ENCODE measurements at regions not wholly inside any gene's neighbourhood (a gene's known extent, or its start where the extent isn't known, plus 50 kb on each side); places are given as distances from the start of the nearest gene placed in this dataset.
A peak's percentile ranks its signal among the peaks of the same experiment; 100 is the strongest.

DNA sequence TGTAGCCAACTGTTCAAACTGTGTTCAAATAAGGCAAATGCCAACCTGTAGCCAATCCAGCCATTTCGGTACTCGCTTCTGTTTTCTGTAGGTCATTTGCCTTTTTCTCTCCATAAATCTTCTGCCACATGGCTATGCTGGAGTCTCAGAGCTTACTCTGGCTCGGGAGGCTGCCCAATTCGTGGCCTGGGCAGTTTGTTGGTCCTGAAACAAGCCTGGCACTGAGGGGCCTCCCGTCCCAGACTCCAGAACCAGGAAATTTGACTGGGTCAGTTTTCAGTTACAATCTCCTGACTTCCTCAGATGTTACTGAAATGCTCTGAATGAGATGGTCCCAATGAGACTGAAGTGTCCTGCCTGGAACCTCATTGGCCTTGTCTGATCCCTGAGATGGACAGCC lies 120.8 kb upstream of the NPAS2 start:
- TF ChIP-seq, protein P1, sequence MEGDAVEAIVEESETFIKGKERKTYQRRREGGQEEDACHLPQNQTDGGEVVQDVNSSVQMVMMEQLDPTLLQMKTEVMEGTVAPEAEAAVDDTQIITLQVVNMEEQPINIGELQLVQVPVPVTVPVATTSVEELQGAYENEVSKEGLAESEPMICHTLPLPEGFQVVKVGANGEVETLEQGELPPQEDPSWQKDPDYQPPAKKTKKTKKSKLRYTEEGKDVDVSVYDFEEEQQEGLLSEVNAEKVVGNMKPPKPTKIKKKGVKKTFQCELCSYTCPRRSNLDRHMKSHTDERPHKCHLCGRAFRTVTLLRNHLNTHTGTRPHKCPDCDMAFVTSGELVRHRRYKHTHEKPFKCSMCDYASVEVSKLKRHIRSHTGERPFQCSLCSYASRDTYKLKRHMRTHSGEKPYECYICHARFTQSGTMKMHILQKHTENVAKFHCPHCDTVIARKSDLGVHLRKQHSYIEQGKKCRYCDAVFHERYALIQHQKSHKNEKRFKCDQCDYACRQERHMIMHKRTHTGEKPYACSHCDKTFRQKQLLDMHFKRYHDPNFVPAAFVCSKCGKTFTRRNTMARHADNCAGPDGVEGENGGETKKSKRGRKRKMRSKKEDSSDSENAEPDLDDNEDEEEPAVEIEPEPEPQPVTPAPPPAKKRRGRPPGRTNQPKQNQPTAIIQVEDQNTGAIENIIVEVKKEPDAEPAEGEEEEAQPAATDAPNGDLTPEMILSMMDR (IDR thresholded peaks at IDR 0.05; ENCODE audit: unreplicated experiment): no peak
- Mint-ChIP-seq H3K27me3 (ENCODE audit: unreplicated experiment) (peaks cover 18% of the 10 kb centered on the region), H3K27ac (ENCODE audit: unreplicated experiment) (no peak overlapping the region), H3K36me3 (ENCODE audit: insufficient read depth, unreplicated experiment) (no peaks in the 10 kb centered on the region), H3K9me3 (ENCODE audit: low read depth, unreplicated experiment) (peaks cover 11% of the 10 kb centered on the region), H3K4me3 (ENCODE audit: low read depth, unreplicated experiment) (no peak overlapping the region), H3K4me1 (ENCODE audit: low read depth, unreplicated experiment) (no peaks in the 10 kb centered on the region)
- intact Hi-C loops (cut with micrococcal nuclease; ENCODE audit: unreplicated experiment): no loop called here
- CTCF ChIA-PET: no interaction called here
- BruUV-seq (replicated peaks): no TSS peak
- DNase-seq: no peak

DNA sequence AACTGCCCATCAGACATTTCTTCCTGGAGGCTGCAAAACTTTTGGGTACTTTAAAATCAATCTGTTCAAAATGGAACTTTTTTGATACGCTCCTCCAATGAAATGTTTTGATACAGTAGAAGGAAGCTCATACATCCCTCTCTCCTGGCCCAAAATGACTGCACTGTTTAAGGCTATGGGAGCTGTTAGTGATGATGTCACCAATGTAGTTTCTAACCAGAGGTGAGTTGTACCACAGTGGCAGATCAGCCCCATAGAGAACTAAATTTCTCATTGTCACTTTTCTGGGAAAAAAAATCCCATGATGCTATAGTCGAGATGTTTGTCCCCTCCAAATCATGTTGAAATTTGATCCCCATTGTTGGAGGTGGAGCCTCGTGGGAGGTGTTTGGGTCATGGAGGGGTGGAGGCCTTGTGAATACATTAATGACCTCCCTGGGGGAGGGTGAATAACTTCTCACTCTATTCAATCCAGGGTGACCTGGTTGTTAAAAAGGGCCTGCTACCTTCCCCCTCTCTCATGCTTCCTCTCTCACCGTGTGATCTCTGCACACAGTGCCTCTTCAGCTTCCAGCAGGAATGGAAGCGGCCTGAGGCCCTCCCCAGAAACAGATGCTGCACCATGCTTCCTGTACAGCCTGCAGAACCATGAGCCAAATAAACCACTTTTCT lies 117.4 kb upstream of the NPAS2 start:
- H3K27ac Mint-ChIP-seq (ENCODE audit: unreplicated experiment): no peak overlapping the region
- TF ChIP-seq, protein P1 (IDR thresholded peaks at IDR 0.05; ENCODE audit: unreplicated experiment): no peak

DNA sequence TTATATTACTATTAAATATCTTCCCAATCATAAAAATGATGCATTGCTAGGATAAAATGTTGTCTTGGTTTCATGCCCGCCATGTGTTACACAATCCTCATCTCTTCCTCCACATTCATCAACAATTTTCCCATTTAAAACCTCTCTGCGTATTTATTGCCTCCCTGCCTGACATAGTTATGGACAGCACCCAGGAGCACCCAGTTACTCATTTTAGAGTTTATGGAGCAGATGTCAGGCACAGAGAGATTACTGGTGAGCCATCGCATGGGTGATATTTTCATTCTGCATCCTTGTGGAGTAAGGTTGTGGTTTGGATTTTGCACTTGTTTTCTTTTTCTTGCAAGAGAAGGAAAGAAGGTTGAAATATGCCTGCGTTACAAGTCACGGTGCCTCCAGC lies 116.7 kb upstream of the NPAS2 start:
- BruUV-seq (replicated peaks): no TSS peak
- H3K4me3 Mint-ChIP-seq (ENCODE audit: low read depth, unreplicated experiment): no peak overlapping the region
- H3K36me3 Mint-ChIP-seq (ENCODE audit: insufficient read depth, unreplicated experiment): no peaks in the 10 kb centered on the region
- CTCF ChIA-PET: no interaction called here
- peaks cover 18% of the 10 kb centered on the region for H3K27me3 Mint-ChIP-seq (ENCODE audit: unreplicated experiment)
- DNase-seq: no peak
- peaks cover 3% of the 10 kb centered on the region for H3K9me3 Mint-ChIP-seq (ENCODE audit: low read depth, unreplicated experiment)
- intact Hi-C loops (cut with micrococcal nuclease; ENCODE audit: unreplicated experiment): no loop called here
- H3K27ac Mint-ChIP-seq (ENCODE audit: unreplicated experiment): peak overlapping the region; percentile 27
- TF ChIP-seq, protein P1 (IDR thresholded peaks at IDR 0.05; ENCODE audit: unreplicated experiment): no peak
- no peaks in the 10 kb centered on the region for H3K4me1 Mint-ChIP-seq (ENCODE audit: low read depth, unreplicated experiment)

More for the DNA sequence above, 117.4 kb upstream of the NPAS2 start:
- BruUV-seq (replicated peaks): no TSS peak
- Mint-ChIP-seq H3K36me3 (ENCODE audit: insufficient read depth, unreplicated experiment) (no peaks in the 10 kb centered on the region), H3K27me3 (ENCODE audit: unreplicated experiment) (peaks cover 18% of the 10 kb centered on the region), H3K9me3 (ENCODE audit: low read depth, unreplicated experiment) (peaks cover 3% of the 10 kb centered on the region), H3K4me3 (ENCODE audit: low read depth, unreplicated experiment) (no peak overlapping the region), H3K4me1 (ENCODE audit: low read depth, unreplicated experiment) (no peaks in the 10 kb centered on the region)
- intact Hi-C loops (cut with micrococcal nuclease; ENCODE audit: unreplicated experiment): no loop called here
- no peak for DNase-seq
- CTCF ChIA-PET: no interaction called here

DNA sequence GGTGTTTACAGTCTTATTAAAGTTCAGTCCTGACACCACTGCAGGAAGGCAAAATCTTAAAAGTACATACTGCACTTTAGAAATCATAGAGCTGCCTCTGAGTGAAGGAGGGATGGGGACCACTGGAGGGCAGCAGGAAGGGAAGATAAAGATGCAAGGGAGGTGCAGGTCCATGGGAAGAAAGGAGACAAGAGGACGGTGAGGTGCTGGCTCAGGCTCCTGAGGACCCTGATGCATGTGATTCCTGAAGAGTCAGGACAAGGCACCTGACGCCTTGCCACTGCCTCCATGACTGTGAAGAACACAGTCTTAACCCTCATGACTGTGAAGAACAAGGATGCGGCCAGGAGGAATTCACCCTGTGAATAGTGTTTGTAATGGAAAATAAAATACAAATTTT lies 116.2 kb upstream of the NPAS2 start:
- Mint-ChIP-seq H3K9me3 (ENCODE audit: low read depth, unreplicated experiment) (peaks cover 3% of the 10 kb centered on the region), H3K36me3 (ENCODE audit: insufficient read depth, unreplicated experiment) (no peaks in the 10 kb centered on the region), H3K27ac (ENCODE audit: unreplicated experiment) (peak overlapping the region; percentile 27), H3K27me3 (ENCODE audit: unreplicated experiment) (peaks cover 18% of the 10 kb centered on the region), H3K4me1 (ENCODE audit: low read depth, unreplicated experiment) (no peaks in the 10 kb centered on the region), H3K4me3 (ENCODE audit: low read depth, unreplicated experiment) (no peak overlapping the region)
- BruUV-seq (replicated peaks): no TSS peak
- CTCF ChIA-PET: no interaction called here
- TF ChIP-seq, protein P1 (IDR thresholded peaks at IDR 0.05; ENCODE audit: unreplicated experiment): no peak
- no peak for DNase-seq
- intact Hi-C loops (cut with micrococcal nuclease; ENCODE audit: unreplicated experiment): no loop called here
